ENCODE measurements at regions not wholly inside any gene's neighbourhood (a gene's known extent, or its start where the extent isn't known, plus 50 kb on each side); places are given as distances from the start of the nearest gene placed in this dataset.

DNA sequence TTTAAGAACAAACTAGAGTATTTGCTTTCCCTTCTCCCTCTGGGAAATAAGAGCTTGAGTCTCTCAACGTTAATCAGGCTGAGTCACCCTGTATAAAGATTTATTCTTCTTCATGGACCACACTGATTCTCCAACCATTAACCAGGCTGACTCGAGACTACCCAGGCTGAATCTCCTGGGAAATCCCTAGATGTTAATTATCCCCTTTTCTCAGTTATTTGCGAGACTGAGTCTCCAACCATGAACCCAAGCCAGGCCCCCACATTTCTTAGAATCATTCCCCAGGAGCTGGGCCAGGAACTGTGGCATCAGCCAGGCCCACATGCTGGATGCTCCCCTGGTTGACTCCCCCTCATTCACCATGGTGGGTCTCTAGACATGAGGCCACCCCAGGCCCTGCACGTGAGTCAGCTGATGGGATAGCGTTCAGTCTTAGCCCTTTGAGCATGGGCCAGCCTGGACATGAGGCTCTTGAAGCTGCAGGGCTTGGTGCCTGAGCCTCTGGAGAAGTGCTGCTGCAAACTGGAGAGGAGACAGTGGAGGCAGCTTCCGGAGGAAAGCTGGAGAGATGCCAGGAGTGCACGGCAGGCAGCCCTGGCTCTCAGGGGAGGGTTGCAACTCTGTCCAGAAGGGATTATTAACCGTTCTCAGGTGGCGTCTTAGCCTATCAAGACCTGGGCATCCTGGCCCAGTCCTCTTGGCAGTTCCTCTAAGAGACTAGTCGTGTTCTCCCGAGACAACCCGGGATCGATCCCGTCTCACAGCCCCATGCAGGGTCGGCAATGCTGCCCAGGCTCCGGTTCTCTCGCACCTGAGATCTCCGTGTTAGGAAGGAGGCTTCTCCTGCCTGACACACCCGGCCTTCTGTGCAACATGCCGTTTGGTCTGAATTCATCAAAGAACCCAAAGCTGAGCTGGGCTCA is 296.6 kb downstream of the ADGRD1 start:
- TF ChIP-seq POLR2A (IDR thresholded peaks at IDR 0.05), result no peak
- TF ChIP-seq, protein P1, sequence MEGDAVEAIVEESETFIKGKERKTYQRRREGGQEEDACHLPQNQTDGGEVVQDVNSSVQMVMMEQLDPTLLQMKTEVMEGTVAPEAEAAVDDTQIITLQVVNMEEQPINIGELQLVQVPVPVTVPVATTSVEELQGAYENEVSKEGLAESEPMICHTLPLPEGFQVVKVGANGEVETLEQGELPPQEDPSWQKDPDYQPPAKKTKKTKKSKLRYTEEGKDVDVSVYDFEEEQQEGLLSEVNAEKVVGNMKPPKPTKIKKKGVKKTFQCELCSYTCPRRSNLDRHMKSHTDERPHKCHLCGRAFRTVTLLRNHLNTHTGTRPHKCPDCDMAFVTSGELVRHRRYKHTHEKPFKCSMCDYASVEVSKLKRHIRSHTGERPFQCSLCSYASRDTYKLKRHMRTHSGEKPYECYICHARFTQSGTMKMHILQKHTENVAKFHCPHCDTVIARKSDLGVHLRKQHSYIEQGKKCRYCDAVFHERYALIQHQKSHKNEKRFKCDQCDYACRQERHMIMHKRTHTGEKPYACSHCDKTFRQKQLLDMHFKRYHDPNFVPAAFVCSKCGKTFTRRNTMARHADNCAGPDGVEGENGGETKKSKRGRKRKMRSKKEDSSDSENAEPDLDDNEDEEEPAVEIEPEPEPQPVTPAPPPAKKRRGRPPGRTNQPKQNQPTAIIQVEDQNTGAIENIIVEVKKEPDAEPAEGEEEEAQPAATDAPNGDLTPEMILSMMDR (IDR thresholded peaks at IDR 0.05), result no peak

Measured in lower leg skin (tissue), 3 donors.